Peyer's patch (tissue), 4 donors: ENCODE measurements at regions not wholly inside any gene's neighbourhood (a gene's known extent, or its start where the extent isn't known, plus 50 kb on each side); places are given as distances from the start of the nearest gene placed in this dataset.

Source experiments
- POLR2A ChIP-seq, 2 donors: fragments of 450-650 bp; IDR thresholded peaks; one replicate each; pipeline ENCODE4 v1.5.1; 2017; ENCODE audit warnings: antibody characterized with exemption in 2 of 2, mild to moderate bottlenecking in 2 of 2, moderate library complexity in 2 of 2
- TF ChIP-seq, protein P1 (sequence below), 6 experiments: fragments of 450-650 bp in 4 of 6; fragments of 200-600 bp in 2 of 6; sonication (generic) in 1 of 6; IDR thresholded peaks; one replicate each; pipeline ENCODE4 v1.5.1; 2017 to 2019; ENCODE audit warnings: antibody characterized with exemption in 6 of 6, mild to moderate bottlenecking in 3 of 6, moderate library complexity in 1 of 6

DNA sequence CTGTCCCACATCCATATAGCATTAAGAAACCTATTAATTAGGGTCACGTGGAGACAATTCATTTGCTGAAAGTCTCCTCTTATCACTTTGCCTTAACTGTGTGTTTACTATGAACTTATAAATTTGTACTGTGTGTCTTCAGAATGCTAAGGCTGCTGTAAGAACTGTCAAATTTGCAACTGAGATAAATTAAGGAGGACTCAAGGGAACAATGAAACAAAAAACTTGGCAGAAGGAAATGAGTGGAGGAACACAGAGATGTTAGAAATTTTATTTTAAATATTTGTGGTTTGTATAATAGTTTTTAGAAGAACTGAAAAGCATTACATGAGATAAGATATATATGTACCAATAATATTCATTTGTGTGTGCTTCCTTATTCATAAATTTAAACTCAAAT is 1005.3 kb upstream of the SORCS1 start:
- TF ChIP-seq, protein P1, sequence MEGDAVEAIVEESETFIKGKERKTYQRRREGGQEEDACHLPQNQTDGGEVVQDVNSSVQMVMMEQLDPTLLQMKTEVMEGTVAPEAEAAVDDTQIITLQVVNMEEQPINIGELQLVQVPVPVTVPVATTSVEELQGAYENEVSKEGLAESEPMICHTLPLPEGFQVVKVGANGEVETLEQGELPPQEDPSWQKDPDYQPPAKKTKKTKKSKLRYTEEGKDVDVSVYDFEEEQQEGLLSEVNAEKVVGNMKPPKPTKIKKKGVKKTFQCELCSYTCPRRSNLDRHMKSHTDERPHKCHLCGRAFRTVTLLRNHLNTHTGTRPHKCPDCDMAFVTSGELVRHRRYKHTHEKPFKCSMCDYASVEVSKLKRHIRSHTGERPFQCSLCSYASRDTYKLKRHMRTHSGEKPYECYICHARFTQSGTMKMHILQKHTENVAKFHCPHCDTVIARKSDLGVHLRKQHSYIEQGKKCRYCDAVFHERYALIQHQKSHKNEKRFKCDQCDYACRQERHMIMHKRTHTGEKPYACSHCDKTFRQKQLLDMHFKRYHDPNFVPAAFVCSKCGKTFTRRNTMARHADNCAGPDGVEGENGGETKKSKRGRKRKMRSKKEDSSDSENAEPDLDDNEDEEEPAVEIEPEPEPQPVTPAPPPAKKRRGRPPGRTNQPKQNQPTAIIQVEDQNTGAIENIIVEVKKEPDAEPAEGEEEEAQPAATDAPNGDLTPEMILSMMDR (IDR thresholded peaks at IDR 0.05): no peak
- no peak for TF ChIP-seq POLR2A (IDR thresholded peaks at IDR 0.05)
